ENCODE measurements at regions not wholly inside any gene's neighbourhood (a gene's known extent, or its start where the extent isn't known, plus 50 kb on each side); places are given as distances from the start of the nearest gene placed in this dataset.
"Not testable (repeated sequence)": the region's sequence is repeated elsewhere in the genome, so short reads cannot be mapped to it uniquely, and the experiment has no call there.

GRCh38 chr19:27966390-27966816, 1246.5 kb downstream of the UQCRFS1 start:
- Mint-ChIP-seq H3K9me3 (ENCODE audit: low read depth) (no peaks in the 10 kb centered on the region), H3K36me3 (no peaks in the 10 kb centered on the region), H3K4me3 (no peak overlapping the region), H3K27me3 (no peaks in the 10 kb centered on the region), H3K27ac (no peak overlapping the region), H3K4me1 (ENCODE audit: low read depth) (no peaks in the 10 kb centered on the region)

- no peaks in the 10 kb centered on the region for H3K9me3 Mint-ChIP-seq (ENCODE audit: low read depth)
- no peak overlapping the region for H3K4me3 Mint-ChIP-seq
- H3K36me3 Mint-ChIP-seq: no peaks in the 10 kb centered on the region
- no peaks in the 10 kb centered on the region for H3K4me1 Mint-ChIP-seq (ENCODE audit: low read depth)
- no peaks in the 10 kb centered on the region for H3K27me3 Mint-ChIP-seq
- no peak overlapping the region for H3K27ac Mint-ChIP-seq
These were observed 1248.8 kb downstream of the UQCRFS1 start for GRCh38 chr19:27964185-27964584.

- Mint-ChIP-seq H3K9me3 (ENCODE audit: low read depth) (no peaks in the 10 kb centered on the region), H3K27me3 (no peaks in the 10 kb centered on the region), H3K4me1 (ENCODE audit: low read depth) (no peaks in the 10 kb centered on the region), H3K27ac (no peak overlapping the region), H3K36me3 (no peaks in the 10 kb centered on the region), H3K4me3 (no peak overlapping the region)
These were observed 1250.7 kb downstream of the UQCRFS1 start for GRCh38 chr19:27962264-27962663.

- Mint-ChIP-seq H3K27ac (no peak overlapping the region), H3K27me3 (no peaks in the 10 kb centered on the region), H3K4me3 (no peak overlapping the region), H3K4me1 (ENCODE audit: low read depth) (no peaks in the 10 kb centered on the region), H3K36me3 (no peaks in the 10 kb centered on the region), H3K9me3 (ENCODE audit: low read depth) (no peaks in the 10 kb centered on the region)
These were observed 1257.2 kb downstream of the UQCRFS1 start for GRCh38 chr19:27955485-27956480.

- not testable (repeated sequence) for H3K36me3 Mint-ChIP-seq; H3K4me3 Mint-ChIP-seq; H3K27ac Mint-ChIP-seq; H3K27me3 Mint-ChIP-seq; H3K4me1 Mint-ChIP-seq (ENCODE audit: low read depth)
- H3K9me3 Mint-ChIP-seq (ENCODE audit: low read depth): peaks cover 19% of the 10 kb centered on the region
These were observed 1270.3 kb downstream of the UQCRFS1 start for GRCh38 chr19:27942607-27943006.

- no peaks in the 10 kb centered on the region for H3K9me3 Mint-ChIP-seq (ENCODE audit: low read depth)
- H3K27ac Mint-ChIP-seq: no peak overlapping the region
- peaks cover 4% of the 10 kb centered on the region for H3K27me3 Mint-ChIP-seq
- no peak overlapping the region for H3K4me3 Mint-ChIP-seq
- no peaks in the 10 kb centered on the region for H3K36me3 Mint-ChIP-seq
- H3K4me1 Mint-ChIP-seq (ENCODE audit: low read depth): no peaks in the 10 kb centered on the region
These were observed 1276.8 kb downstream of the UQCRFS1 start for GRCh38 chr19:27936139-27936538.

- Mint-ChIP-seq H3K27me3 (peaks cover 6% of the 10 kb centered on the region), H3K4me3 (no peak overlapping the region), H3K27ac (no peak overlapping the region)
These were observed 1277.3 kb downstream of the UQCRFS1 start for GRCh38 chr19:27935669-27936068.

GRCh38 chr19:27929399-27929798, 1283.6 kb downstream of the UQCRFS1 start:
- Mint-ChIP-seq H3K36me3 (no peaks in the 10 kb centered on the region), H3K27ac (no peak overlapping the region), H3K9me3 (ENCODE audit: low read depth) (no peaks in the 10 kb centered on the region)

More at GRCh38 chr19:27935669-27936068, 1277.3 kb downstream of the UQCRFS1 start:
- no peaks in the 10 kb centered on the region for H3K4me1 Mint-ChIP-seq (ENCODE audit: low read depth)
- no peaks in the 10 kb centered on the region for H3K9me3 Mint-ChIP-seq (ENCODE audit: low read depth)
- no peaks in the 10 kb centered on the region for H3K36me3 Mint-ChIP-seq

GRCh38 chr19:27925202-27925601, 1287.7 kb downstream of the UQCRFS1 start:
- H3K4me1 Mint-ChIP-seq (ENCODE audit: low read depth): no peaks in the 10 kb centered on the region
- H3K27me3 Mint-ChIP-seq: peaks cover 2% of the 10 kb centered on the region
- H3K27ac Mint-ChIP-seq: no peak overlapping the region
- no peak overlapping the region for H3K4me3 Mint-ChIP-seq
- no peaks in the 10 kb centered on the region for H3K9me3 Mint-ChIP-seq (ENCODE audit: low read depth)
- no peaks in the 10 kb centered on the region for H3K36me3 Mint-ChIP-seq

More at GRCh38 chr19:27929399-27929798, 1283.6 kb downstream of the UQCRFS1 start:
- H3K4me1 Mint-ChIP-seq (ENCODE audit: low read depth): no peaks in the 10 kb centered on the region
- H3K4me3 Mint-ChIP-seq: no peak overlapping the region
- H3K27me3 Mint-ChIP-seq: peaks cover 3% of the 10 kb centered on the region

GRCh38 chr19:27922970-27923369, 1290.0 kb downstream of the UQCRFS1 start:
- H3K9me3 Mint-ChIP-seq (ENCODE audit: low read depth): no peaks in the 10 kb centered on the region
- no peak overlapping the region for H3K27ac Mint-ChIP-seq
- no peaks in the 10 kb centered on the region for H3K36me3 Mint-ChIP-seq

GRCh38 chr19:27920774-27921173, 1292.2 kb downstream of the UQCRFS1 start:
- no peaks in the 10 kb centered on the region for H3K27me3 Mint-ChIP-seq
- H3K36me3 Mint-ChIP-seq: no peaks in the 10 kb centered on the region
- no peaks in the 10 kb centered on the region for H3K4me1 Mint-ChIP-seq (ENCODE audit: low read depth)
- no peak overlapping the region for H3K27ac Mint-ChIP-seq
- H3K9me3 Mint-ChIP-seq (ENCODE audit: low read depth): no peaks in the 10 kb centered on the region
- H3K4me3 Mint-ChIP-seq: no peak overlapping the region

More at GRCh38 chr19:27922970-27923369, 1290.0 kb downstream of the UQCRFS1 start:
- no peaks in the 10 kb centered on the region for H3K4me1 Mint-ChIP-seq (ENCODE audit: low read depth)
- no peaks in the 10 kb centered on the region for H3K27me3 Mint-ChIP-seq
- no peak overlapping the region for H3K4me3 Mint-ChIP-seq

GRCh38 chr19:27918818-27919217, 1294.1 kb downstream of the UQCRFS1 start:
- no peaks in the 10 kb centered on the region for H3K36me3 Mint-ChIP-seq
- no peaks in the 10 kb centered on the region for H3K4me1 Mint-ChIP-seq (ENCODE audit: low read depth)
- no peak overlapping the region for H3K4me3 Mint-ChIP-seq
- H3K27me3 Mint-ChIP-seq: no peaks in the 10 kb centered on the region
- H3K27ac Mint-ChIP-seq: no peak overlapping the region
- H3K9me3 Mint-ChIP-seq (ENCODE audit: low read depth): no peaks in the 10 kb centered on the region

GRCh38 chr19:27911122-27911898, 1301.6 kb downstream of the UQCRFS1 start:
- Mint-ChIP-seq H3K4me1 (ENCODE audit: low read depth) (no peaks in the 10 kb centered on the region), H3K27ac (no peak overlapping the region), H3K36me3 (no peaks in the 10 kb centered on the region), H3K4me3 (no peak overlapping the region), H3K9me3 (ENCODE audit: low read depth) (no peaks in the 10 kb centered on the region), H3K27me3 (no peaks in the 10 kb centered on the region)

GRCh38 chr19:27909861-27910260, 1303.1 kb downstream of the UQCRFS1 start:
- H3K27ac Mint-ChIP-seq: no peak overlapping the region
- H3K36me3 Mint-ChIP-seq: no peaks in the 10 kb centered on the region
- H3K27me3 Mint-ChIP-seq: no peaks in the 10 kb centered on the region
- H3K4me3 Mint-ChIP-seq: no peak overlapping the region
- no peaks in the 10 kb centered on the region for H3K4me1 Mint-ChIP-seq (ENCODE audit: low read depth)
- H3K9me3 Mint-ChIP-seq (ENCODE audit: low read depth): no peaks in the 10 kb centered on the region

- H3K9me3 Mint-ChIP-seq (ENCODE audit: low read depth): no peaks in the 10 kb centered on the region
- H3K4me1 Mint-ChIP-seq (ENCODE audit: low read depth): no peaks in the 10 kb centered on the region
- H3K27ac Mint-ChIP-seq: no peak overlapping the region
- no peak overlapping the region for H3K4me3 Mint-ChIP-seq
- no peaks in the 10 kb centered on the region for H3K27me3 Mint-ChIP-seq
- H3K36me3 Mint-ChIP-seq: no peaks in the 10 kb centered on the region
These were observed 1303.6 kb downstream of the UQCRFS1 start for GRCh38 chr19:27909185-27909840.

Measured in activated naive CD8-positive, alpha-beta T cell (primary cell).